ENCODE measurements at regions not wholly inside any gene's neighbourhood (a gene's known extent, or its start where the extent isn't known, plus 50 kb on each side); places are given as distances from the start of the nearest gene placed in this dataset.

- Histone ChIP-seq H3K27me3 (no peaks in the 10 kb centered on the region), H3K4me1 (no peaks in the 10 kb centered on the region), H3K4me3 (no peak overlapping the region), H3K36me3 (no peaks in the 10 kb centered on the region), H3K27ac (no peak overlapping the region), H3K9me3 (no peaks in the 10 kb centered on the region)
- DNase-seq: no peak
- 90 to 91% methylated on average over 9 to 11 of the region's 11 CpGs for WGBS, 2 donors
- intact Hi-C loops (cut with DNase I): no loop called here
- TF ChIP-seq, protein P1, sequence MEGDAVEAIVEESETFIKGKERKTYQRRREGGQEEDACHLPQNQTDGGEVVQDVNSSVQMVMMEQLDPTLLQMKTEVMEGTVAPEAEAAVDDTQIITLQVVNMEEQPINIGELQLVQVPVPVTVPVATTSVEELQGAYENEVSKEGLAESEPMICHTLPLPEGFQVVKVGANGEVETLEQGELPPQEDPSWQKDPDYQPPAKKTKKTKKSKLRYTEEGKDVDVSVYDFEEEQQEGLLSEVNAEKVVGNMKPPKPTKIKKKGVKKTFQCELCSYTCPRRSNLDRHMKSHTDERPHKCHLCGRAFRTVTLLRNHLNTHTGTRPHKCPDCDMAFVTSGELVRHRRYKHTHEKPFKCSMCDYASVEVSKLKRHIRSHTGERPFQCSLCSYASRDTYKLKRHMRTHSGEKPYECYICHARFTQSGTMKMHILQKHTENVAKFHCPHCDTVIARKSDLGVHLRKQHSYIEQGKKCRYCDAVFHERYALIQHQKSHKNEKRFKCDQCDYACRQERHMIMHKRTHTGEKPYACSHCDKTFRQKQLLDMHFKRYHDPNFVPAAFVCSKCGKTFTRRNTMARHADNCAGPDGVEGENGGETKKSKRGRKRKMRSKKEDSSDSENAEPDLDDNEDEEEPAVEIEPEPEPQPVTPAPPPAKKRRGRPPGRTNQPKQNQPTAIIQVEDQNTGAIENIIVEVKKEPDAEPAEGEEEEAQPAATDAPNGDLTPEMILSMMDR (IDR thresholded peaks at IDR 0.05): no peak
- no peak for TF ChIP-seq POLR2A (IDR thresholded peaks at IDR 0.05)
These were observed 414.5 kb downstream of the ADGRL2 start for GRCh38 chr1:82215056-82215852.

DNA sequence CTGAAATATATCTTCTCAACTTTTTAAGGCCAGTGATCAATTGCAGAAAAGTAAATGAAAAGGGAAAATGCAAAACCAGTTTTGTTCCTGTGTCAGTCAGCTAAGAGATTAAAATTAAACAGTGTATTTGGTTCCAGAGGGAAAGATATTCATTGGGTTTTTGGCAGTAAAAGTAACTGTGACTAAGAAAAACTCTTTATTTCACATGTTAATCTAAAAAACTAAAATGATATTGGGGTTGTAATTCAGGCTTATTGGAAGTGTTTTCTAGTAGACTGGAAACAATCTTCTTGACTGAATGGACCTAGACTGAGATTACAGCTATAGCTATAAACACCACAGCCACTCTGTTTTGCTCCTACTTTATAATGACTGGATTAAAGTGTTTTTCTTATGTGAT is 413.9 kb downstream of the ADGRL2 start:
- DNase-seq: no peak
- no peaks in the 10 kb centered on the region for H3K9me3 ChIP-seq
- no peak overlapping the region for H3K4me3 ChIP-seq
- H3K27ac ChIP-seq: no peak overlapping the region
- no peaks in the 10 kb centered on the region for H3K27me3 ChIP-seq
- no peaks in the 10 kb centered on the region for H3K36me3 ChIP-seq
- TF ChIP-seq POLR2A (IDR thresholded peaks at IDR 0.05): no peak
- TF ChIP-seq, protein P1 (IDR thresholded peaks at IDR 0.05): no peak
- no peaks in the 10 kb centered on the region for H3K4me1 ChIP-seq
- intact Hi-C loops (cut with DNase I): no loop called here

DNA sequence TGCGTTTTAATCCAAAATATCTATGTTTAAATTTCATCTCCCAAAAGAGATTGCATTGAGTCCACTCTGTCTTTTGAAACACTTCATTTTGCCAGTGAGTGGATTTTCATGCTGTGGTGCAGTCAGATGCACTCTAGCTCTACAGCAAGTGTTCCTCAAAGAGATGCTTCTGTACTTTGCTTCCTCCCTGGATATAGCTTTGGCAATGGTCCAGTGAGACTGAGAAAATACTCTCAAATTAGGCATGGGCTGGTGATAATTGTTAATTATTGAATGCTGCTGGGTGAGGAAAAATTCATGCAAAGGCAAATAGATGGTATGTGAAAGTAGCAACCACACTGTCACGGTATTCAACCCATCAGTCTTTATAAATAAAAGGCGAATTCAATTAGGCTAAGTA is 396.9 kb downstream of the ADGRL2 start:
- no peak overlapping the region for H3K27ac ChIP-seq
- H3K4me1 ChIP-seq: no peaks in the 10 kb centered on the region
- no peaks in the 10 kb centered on the region for H3K27me3 ChIP-seq
- intact Hi-C loops (cut with DNase I): no loop called here
- WGBS, 2 donors: 74 to 78% methylated on average over 3 of the region's 3 CpGs
- DNase-seq: no peak
- H3K36me3 ChIP-seq: no peaks in the 10 kb centered on the region
- H3K9me3 ChIP-seq: no peaks in the 10 kb centered on the region
- H3K4me3 ChIP-seq: no peak overlapping the region
- TF ChIP-seq, protein P1 (IDR thresholded peaks at IDR 0.05): no peak
- no peak for TF ChIP-seq POLR2A (IDR thresholded peaks at IDR 0.05)

GRCh38 chr1:82195245-82195644 is 394.5 kb downstream of the ADGRL2 start:
- Histone ChIP-seq H3K27ac (no peak overlapping the region), H3K4me3 (no peak overlapping the region), H3K36me3 (no peaks in the 10 kb centered on the region), H3K9me3 (no peaks in the 10 kb centered on the region), H3K4me1 (no peaks in the 10 kb centered on the region), H3K27me3 (no peaks in the 10 kb centered on the region)
- no peak for DNase-seq
- TF ChIP-seq, protein P1 (IDR thresholded peaks at IDR 0.05): no peak
- no peak for TF ChIP-seq POLR2A (IDR thresholded peaks at IDR 0.05)
- intact Hi-C loops (cut with DNase I): no loop called here
- WGBS, 2 donors: 86 to 93% methylated on average over 3 of the region's 3 CpGs

DNA sequence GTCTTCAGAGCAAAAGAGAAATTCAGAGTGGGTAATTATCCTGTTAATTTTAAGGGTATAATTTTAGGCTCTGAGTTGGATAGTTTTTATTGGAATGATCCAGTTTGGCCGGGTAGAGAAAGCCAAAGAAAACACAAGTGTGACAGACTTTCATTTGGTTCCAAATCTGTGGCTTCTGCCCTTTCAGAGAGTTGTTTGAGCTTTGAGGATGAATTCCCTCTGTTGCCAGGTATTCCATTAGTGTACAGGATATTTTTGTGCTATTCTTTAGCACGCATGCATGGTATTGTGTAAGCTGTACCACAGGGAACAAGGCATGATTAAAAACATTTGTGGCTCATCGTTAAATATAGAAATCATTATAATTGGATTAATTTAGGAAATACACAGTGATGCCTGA is 384.4 kb downstream of the ADGRL2 start:
- Histone ChIP-seq H3K4me1 (peaks cover 0 to 3% (median 0%) of the 10 kb centered on the region in 3 donors), H3K27ac (no peak overlapping the region), H3K36me3 (no peaks in the 10 kb centered on the region), H3K27me3 (no peaks in the 10 kb centered on the region), H3K9me3 (no peaks in the 10 kb centered on the region), H3K4me3 (no peak overlapping the region)
- intact Hi-C loops (cut with DNase I): no loop called here
- 29 to 36% methylated on average over 3 of the region's 3 CpGs for WGBS, 2 donors
- TF ChIP-seq POLR2A (IDR thresholded peaks at IDR 0.05): no peak
- TF ChIP-seq, protein P1 (IDR thresholded peaks at IDR 0.05): no peak
- DNase-seq: no peak
